ENCODE measurements at regions not wholly inside any gene's neighbourhood (a gene's known extent, or its start where the extent isn't known, plus 50 kb on each side); places are given as distances from the start of the nearest gene placed in this dataset.

GRCh38 chr10:37679465-37679864, 177.9 kb downstream of the ZNF248 start:
- no peak for TF ChIP-seq CTCF (IDR thresholded peaks at IDR 0.05)
- no peak for TF ChIP-seq POLR2A (IDR thresholded peaks at IDR 0.05)
